Mucosa of stomach (tissue), 1 donor: ENCODE measurements at regions not wholly inside any gene's neighbourhood (a gene's known extent, or its start where the extent isn't known, plus 50 kb on each side); places are given as distances from the start of the nearest gene placed in this dataset.

ENCODE experiments used
- H3K27me3 ChIP-seq: one replicate; pipeline ENCODE4 v1.7.0; 2013; ENCODE audit warnings: mild to moderate bottlenecking, low read length; ENCODE audit not compliant: control insufficient read depth, insufficient read depth
- H3K36me3 ChIP-seq: one replicate; pipeline ENCODE4 v1.7.0; 2013; ENCODE audit warnings: low read length; ENCODE audit not compliant: control insufficient read depth, insufficient read depth
- H3K4me1 ChIP-seq: one replicate; pipeline ENCODE4 v1.7.0; 2013; ENCODE audit warnings: mild to moderate bottlenecking, low read length; ENCODE audit not compliant: control insufficient read depth, insufficient read depth
- H3K4me3 ChIP-seq: one replicate; pipeline ENCODE4 v1.7.0; 2013; ENCODE audit warnings: low read length
- H3K9ac ChIP-seq: one replicate; pipeline ENCODE4 v1.7.0; 2013; ENCODE audit warnings: mild to moderate bottlenecking, low read length, moderate library complexity
- H3K9me3 ChIP-seq: one replicate; pipeline ENCODE4 v1.7.0; 2013; ENCODE audit warnings: mild to moderate bottlenecking, low read length, moderate library complexity; ENCODE audit not compliant: control insufficient read depth
- donor health status: Pancreatic carcinoma.

DNA sequence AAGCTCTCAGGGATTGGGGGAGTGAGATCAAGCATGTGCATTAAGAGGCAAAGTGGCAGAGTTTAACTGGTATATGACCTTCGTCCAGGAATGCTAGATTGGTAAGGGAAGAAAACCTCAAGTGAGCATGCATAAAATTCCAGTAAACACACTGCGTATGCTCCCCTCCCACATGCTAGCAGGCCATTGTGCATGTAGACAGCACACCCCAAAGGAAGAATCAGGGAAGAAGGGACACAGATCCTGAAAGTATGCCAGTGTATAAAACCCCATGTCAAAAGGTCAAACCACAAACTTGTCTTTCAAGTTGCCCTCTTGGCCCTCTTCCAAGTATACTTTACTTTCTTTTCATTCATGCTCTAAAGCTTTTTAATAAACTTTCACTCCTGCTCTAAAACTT lies 405.2 kb upstream of the CNKSR2 start:
- H3K4me1 ChIP-seq, result peaks cover 5% of the 10 kb centered on the region
- no peaks in the 10 kb centered on the region for H3K9me3 ChIP-seq
- no peaks in the 10 kb centered on the region for H3K27me3 ChIP-seq
- no peaks in the 10 kb centered on the region for H3K36me3 ChIP-seq
- H3K4me3 ChIP-seq, result no peak overlapping the region
- no peak overlapping the region for H3K9ac ChIP-seq

DNA sequence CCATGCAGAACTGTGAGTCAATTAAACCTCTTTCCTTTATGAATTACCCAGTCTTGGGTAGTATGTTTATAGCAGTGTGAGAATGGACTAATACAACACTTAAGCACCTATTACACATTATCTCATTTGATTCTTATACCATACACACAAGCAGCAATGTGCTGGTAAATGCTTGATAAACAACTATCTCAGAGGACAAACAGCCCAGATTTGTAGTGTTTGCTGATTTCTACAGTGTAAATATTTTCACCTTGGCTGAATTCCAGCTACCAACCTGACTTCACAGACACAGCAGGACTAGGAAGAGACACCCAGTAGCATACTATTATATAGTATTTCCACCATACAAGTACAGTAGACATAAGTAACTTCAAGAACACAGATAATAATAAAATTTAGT lies 406.5 kb upstream of the CNKSR2 start:
- Histone ChIP-seq H3K9ac (no peak overlapping the region), H3K27me3 (no peaks in the 10 kb centered on the region), H3K9me3 (no peaks in the 10 kb centered on the region), H3K4me3 (no peak overlapping the region), H3K4me1 (peaks cover 5% of the 10 kb centered on the region), H3K36me3 (no peaks in the 10 kb centered on the region)

DNA sequence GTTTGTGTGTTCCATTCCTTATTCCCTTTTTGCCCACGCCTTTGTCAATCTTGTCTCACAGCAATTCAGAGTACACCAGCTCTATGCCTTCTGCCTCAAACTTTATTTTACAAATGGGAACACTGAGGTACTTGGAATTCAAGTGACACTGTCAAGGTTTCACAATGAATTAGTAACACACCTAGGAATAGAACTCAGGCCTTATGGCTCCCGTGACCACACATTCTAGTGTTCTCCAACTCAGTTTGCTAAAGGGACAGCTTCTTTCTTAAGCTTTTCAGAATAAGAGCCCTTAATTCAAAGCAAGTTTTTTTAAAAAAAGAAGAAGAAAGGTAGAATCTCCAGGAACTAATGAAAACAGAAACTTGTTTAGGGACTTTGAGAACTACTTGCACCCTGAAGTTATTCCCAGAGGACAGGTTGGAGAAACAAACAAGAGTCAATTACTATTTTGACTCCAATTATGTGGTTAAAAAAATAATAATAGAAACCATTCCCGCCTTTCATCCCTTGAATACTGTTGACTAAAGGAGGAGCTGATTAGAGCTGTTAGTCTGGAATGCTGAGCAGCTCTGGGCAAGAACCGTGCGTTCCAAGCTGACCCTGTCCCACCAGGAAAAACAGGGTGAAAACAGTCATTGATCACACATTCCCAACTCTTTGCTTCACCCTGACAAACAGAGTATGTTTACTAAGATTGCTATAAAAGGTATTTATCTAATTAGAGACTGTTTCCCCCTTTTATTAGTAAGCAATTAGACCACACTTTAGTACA lies 408.8 kb upstream of the CNKSR2 start:
- H3K9me3 ChIP-seq, result no peaks in the 10 kb centered on the region
- H3K4me1 ChIP-seq, result peaks cover 5% of the 10 kb centered on the region

DNA sequence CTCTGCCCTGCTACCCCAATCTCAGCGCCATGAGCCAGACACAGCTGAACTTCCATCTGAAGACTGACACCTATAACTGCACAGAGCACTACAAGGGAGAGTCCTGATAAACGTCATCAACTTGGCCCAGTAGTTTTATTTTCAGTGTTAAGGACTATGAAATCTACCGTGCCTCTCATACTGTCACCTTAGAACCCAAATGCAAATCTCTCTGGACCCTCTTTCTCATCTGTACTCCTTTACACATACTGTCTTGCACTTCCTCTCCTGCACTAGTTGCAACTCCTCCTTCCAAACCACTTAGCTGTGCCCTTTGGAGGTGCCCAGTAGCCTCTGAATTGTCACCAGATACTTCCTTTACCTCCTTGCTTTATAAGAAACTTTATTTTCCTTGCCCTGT lies 420.2 kb upstream of the CNKSR2 start:
- no peak overlapping the region for H3K4me3 ChIP-seq
- H3K36me3 ChIP-seq, result no peaks in the 10 kb centered on the region
- no peaks in the 10 kb centered on the region for H3K9me3 ChIP-seq
- no peak overlapping the region for H3K9ac ChIP-seq
- no peaks in the 10 kb centered on the region for H3K27me3 ChIP-seq
- no peaks in the 10 kb centered on the region for H3K4me1 ChIP-seq

More for the DNA sequence above, 408.8 kb upstream of the CNKSR2 start:
- no peaks in the 10 kb centered on the region for H3K27me3 ChIP-seq
- H3K4me3 ChIP-seq, result no peak overlapping the region
- H3K36me3 ChIP-seq, result no peaks in the 10 kb centered on the region
- H3K9ac ChIP-seq, result no peak overlapping the region

DNA sequence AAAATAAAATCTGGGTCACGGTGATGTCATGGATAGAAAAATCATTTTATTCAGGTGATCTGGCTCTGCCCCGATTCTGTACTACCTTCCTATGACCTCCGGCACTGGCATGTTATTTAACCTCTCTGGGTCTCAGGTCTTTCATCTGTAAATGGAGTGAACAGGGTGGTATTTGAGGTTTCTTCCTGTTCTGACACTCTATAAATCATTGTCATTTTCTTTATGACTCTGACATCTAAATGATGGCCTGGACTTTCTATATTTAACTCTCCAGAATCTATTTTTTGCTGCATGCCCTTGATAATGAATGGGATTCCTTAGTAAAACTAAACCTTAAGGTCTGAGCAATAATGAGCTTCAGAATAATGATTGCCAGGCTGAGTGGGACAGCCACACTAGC lies 422.0 kb upstream of the CNKSR2 start:
- Histone ChIP-seq H3K9ac (no peak overlapping the region), H3K27me3 (no peaks in the 10 kb centered on the region), H3K36me3 (no peaks in the 10 kb centered on the region), H3K4me3 (no peak overlapping the region), H3K9me3 (no peaks in the 10 kb centered on the region), H3K4me1 (no peaks in the 10 kb centered on the region)

DNA sequence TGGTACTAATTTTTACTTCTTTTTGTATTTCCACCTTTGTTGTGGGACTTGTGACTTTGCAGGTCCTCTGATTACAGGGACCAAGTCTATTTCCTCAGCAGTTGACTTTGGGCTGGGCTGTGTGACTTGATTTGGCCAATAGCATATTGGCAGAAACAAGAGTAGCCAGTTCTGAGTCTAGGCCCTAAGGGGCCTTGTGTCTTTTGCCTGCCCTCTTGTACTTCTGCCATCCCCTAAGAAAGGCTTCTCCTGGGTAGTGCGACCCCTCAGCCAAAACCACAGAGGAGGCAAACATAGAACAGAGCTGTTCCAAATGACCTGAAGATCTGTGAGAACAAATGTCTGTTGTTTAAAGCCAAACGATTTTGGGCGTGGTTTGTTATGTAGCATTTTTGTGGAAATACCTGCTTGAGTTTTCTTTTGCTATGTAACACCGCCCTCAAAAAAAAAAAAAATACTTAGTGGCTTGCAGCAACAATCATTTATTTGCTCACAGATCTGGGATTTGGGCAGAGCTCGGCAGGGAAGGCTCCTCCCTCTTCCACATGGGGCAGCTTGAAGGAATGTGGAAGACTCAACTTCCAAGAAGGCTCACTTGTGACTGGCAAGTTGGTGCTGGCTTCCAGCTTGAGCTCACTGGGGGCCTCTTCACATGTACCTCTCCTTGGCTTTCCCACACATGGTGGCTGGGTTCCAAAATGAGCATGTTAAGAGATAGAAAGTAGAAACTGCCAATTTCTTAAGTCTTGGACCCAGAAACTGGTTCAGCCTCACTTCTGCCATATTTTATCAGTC lies 423.0 kb upstream of the CNKSR2 start:
- Histone ChIP-seq H3K9ac (no peak overlapping the region), H3K36me3 (no peaks in the 10 kb centered on the region), H3K4me1 (no peaks in the 10 kb centered on the region), H3K27me3 (no peaks in the 10 kb centered on the region), H3K4me3 (no peak overlapping the region), H3K9me3 (no peaks in the 10 kb centered on the region)

DNA sequence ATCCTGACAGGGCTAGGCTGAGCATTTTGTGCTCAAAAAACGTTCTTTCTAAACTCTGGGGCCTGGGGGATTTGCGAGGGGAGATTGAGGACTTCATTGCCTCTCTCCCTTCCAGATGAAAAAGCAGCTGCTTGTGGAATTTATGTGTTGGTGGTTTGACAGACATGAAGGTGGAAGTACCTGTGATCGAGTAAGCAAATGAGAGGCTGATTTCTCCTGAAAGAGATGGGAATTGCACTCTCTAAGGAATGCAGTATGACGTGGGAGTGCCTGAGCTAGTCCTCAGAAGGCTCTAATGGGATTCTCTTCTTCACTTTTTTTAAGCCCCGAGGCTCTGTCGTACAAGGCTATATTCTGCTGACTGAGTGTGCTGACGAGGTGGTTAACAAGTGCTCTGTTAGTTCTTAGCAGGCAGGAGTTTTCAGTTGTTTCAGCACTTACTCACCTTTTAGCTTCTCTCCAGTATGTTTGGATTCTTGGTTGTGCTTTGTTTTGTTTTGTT lies 426.8 kb upstream of the CNKSR2 start:
- H3K27me3 ChIP-seq, result no peaks in the 10 kb centered on the region
- H3K4me1 ChIP-seq, result no peaks in the 10 kb centered on the region
- H3K36me3 ChIP-seq, result no peaks in the 10 kb centered on the region
- no peaks in the 10 kb centered on the region for H3K9me3 ChIP-seq
- H3K9ac ChIP-seq, result no peak overlapping the region
- no peak overlapping the region for H3K4me3 ChIP-seq

DNA sequence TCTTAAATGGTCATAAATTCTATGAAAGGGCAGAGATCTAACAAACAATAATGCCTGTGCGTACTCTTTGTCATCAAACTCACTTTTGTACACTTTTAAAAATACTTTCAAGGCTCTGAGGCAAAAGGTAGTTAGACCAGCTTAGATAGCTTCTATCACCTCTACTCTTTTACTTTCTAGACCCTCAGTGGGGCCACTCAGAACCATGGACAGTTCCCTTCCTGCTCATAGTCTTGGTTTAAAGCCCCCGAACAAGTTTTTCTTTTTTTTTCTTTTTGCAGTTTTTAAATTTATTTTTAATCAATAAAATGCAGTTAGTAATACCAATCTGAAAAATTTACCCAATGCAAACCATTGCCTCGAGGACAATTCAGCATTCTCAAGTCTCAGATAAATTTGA lies 460.5 kb upstream of the CNKSR2 start:
- Histone ChIP-seq H3K9ac (no peak overlapping the region), H3K9me3 (no peaks in the 10 kb centered on the region), H3K4me3 (no peak overlapping the region), H3K4me1 (no peaks in the 10 kb centered on the region), H3K27me3 (no peaks in the 10 kb centered on the region), H3K36me3 (no peaks in the 10 kb centered on the region)

DNA sequence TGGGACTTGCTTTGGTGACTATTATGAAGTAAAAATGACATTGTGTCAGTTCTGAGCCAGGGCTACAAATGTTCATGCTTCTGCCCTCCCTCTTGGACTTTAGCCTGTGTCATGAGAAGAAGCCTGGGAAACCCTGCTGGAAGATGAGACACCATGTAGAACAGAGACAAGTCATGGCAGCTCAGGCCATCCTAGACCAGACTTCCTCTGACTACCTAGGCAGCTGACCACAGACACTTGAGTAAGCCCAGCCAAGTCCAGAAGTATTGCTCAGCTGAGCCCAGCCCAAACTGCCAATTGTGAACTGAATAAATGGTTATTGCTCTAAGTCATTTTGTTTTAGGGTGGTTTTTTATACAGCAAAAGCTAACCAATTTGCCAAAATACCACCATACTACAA lies 467.6 kb upstream of the CNKSR2 start:
- Histone ChIP-seq H3K4me3 (no peak overlapping the region), H3K36me3 (no peaks in the 10 kb centered on the region), H3K4me1 (no peaks in the 10 kb centered on the region), H3K27me3 (no peaks in the 10 kb centered on the region), H3K9ac (no peak overlapping the region), H3K9me3 (no peaks in the 10 kb centered on the region)

DNA sequence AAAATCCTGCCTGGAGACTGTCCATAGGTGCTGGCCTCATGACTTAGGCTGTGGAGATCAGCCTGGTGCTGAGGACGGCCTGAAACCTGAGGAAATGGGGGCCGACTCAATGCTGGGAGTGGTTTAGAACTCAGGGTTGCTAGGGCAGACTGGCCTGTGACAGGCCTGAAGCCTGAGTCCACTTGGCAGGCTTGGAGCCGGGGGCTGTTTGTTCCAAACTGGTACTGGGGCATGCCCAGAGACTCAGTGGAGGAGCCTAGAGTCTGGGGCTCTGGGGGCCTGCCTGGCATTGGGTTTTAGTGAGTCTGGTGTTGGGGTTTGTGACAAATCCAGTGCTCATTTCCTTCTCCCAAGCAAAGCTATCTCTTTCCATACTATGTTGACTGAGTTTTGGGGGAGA lies 489.7 kb upstream of the CNKSR2 start:
- H3K9me3 ChIP-seq, result no peaks in the 10 kb centered on the region
- no peaks in the 10 kb centered on the region for H3K36me3 ChIP-seq
- H3K4me1 ChIP-seq, result no peaks in the 10 kb centered on the region
- no peak overlapping the region for H3K4me3 ChIP-seq
- no peaks in the 10 kb centered on the region for H3K27me3 ChIP-seq
- H3K9ac ChIP-seq, result no peak overlapping the region

DNA sequence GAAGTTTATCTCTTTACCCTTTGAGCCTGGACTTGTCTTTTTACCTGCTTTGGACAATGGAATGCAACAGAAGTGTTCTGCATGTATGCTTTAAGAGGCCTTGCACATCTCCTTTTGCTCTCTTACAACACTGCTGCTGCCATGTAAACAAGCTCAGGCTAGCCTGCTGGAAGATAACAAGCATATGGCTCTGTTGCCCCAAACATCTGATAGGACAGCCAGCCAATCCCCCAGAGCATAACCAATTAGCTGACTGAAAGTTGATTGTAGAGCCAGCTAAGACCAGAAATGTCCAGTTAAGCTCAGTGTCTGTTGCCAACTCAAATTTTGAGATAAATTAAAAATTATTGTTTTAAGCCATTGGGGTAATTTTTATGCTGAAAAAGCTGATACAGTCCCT lies 510.6 kb upstream of the CNKSR2 start:
- Histone ChIP-seq H3K9me3 (no peaks in the 10 kb centered on the region), H3K4me3 (no peak overlapping the region), H3K9ac (no peak overlapping the region), H3K36me3 (no peaks in the 10 kb centered on the region), H3K27me3 (no peaks in the 10 kb centered on the region), H3K4me1 (no peaks in the 10 kb centered on the region)

DNA sequence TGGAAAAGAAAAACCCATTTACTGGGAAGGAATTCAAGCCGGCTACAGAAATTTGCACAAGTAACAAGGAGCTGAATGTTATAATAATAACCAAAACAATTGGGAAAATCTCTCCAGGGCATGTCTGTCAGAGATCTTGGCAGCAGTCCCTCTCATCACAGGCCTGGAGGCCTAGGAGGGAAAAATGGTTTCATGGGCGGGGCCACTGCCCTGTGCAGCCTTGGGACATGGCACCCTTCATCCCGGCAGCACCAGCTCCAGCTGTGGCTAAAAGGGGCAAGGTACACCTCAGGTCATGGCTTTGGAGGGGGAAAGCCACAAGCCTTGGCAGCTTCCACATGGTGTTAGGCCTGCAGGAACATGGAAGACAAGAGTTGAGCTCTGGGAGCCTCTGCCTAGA lies 513.1 kb upstream of the CNKSR2 start:
- Histone ChIP-seq H3K9me3 (no peaks in the 10 kb centered on the region), H3K27me3 (no peaks in the 10 kb centered on the region), H3K4me1 (no peaks in the 10 kb centered on the region), H3K9ac (no peak overlapping the region), H3K4me3 (no peak overlapping the region), H3K36me3 (no peaks in the 10 kb centered on the region)
